Astrocyte of the spinal cord (primary cell): ENCODE measurements at regions not wholly inside any gene's neighbourhood (a gene's known extent, or its start where the extent isn't known, plus 50 kb on each side); places are given as distances from the start of the nearest gene placed in this dataset.

ENCODE experiments used
- DNase-seq: peaks from one replicate; pipeline ENCODE4 v3.0.0; 2011; ENCODE audit warnings: low read depth, low spot score
- H3K4me3 ChIP-seq: 2 replicates; pipeline ENCODE4 v1.5.1; 2011; ENCODE audit warnings: low read depth, mild to moderate bottlenecking, low read length, moderate library complexity
- in situ Hi-C: cut with HindIII; loops from 2 replicates; pipeline ENCODE4 v1.10.0; 2017; ENCODE audit warnings: low sequenced_read_pairs
- TF ChIP-seq, protein P1 (sequence below): IDR thresholded peaks from 2 replicates; pipeline ENCODE4 v1.5.1; 2012; ENCODE audit warnings: low read depth, mild to moderate bottlenecking, low read length, inconsistent platforms

- no peak for DNase-seq
- H3K4me3 ChIP-seq: no peak overlapping the region
- in situ Hi-C loops: no loop called here
- TF ChIP-seq, protein P1, sequence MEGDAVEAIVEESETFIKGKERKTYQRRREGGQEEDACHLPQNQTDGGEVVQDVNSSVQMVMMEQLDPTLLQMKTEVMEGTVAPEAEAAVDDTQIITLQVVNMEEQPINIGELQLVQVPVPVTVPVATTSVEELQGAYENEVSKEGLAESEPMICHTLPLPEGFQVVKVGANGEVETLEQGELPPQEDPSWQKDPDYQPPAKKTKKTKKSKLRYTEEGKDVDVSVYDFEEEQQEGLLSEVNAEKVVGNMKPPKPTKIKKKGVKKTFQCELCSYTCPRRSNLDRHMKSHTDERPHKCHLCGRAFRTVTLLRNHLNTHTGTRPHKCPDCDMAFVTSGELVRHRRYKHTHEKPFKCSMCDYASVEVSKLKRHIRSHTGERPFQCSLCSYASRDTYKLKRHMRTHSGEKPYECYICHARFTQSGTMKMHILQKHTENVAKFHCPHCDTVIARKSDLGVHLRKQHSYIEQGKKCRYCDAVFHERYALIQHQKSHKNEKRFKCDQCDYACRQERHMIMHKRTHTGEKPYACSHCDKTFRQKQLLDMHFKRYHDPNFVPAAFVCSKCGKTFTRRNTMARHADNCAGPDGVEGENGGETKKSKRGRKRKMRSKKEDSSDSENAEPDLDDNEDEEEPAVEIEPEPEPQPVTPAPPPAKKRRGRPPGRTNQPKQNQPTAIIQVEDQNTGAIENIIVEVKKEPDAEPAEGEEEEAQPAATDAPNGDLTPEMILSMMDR: no peak
These were observed 658.3 kb upstream of the PITX2 start for GRCh38 chr4:111281219-111281618.

GRCh38 chr4:111282035-111282434, 659.2 kb upstream of the PITX2 start:
- in situ Hi-C loops: no loop called here
- DNase-seq: no peak
- TF ChIP-seq, protein P1: no peak
- no peak overlapping the region for H3K4me3 ChIP-seq

- in situ Hi-C loops: no loop called here
- DNase-seq: peak; percentile 51
- TF ChIP-seq, protein P1: peak; percentile 84
- H3K4me3 ChIP-seq: no peak overlapping the region
These were observed 660.3 kb upstream of the PITX2 start for GRCh38 chr4:111283066-111283677.

GRCh38 chr4:111296466-111296865, 673.6 kb upstream of the PITX2 start:
- in situ Hi-C loops: no loop called here
- TF ChIP-seq, protein P1: no peak
- no peak for DNase-seq
- H3K4me3 ChIP-seq: no peak overlapping the region

DNA sequence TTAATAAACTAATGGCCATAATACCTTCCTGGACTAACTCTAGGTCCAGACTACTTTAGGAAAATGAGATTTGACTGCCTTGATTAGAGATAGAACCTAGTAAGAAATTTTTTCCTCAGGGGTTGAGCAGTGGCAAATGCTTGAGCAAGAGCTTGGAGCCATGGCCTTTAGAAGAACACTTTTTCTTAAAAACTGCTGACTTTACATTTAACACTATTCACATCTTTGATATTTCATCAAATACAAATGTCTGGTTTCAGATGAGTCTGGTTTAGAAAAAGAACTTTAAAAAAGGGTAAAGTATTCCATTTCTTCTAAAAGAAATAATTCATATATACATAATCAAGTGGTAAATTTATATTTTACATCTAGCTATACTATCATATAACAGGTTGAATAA, 680.9 kb upstream of the PITX2 start:
- H3K4me3 ChIP-seq: no peak overlapping the region
- DNase-seq: no peak
- in situ Hi-C loops: no loop called here
- TF ChIP-seq, protein P1: no peak

GRCh38 chr4:111323496-111323895, 700.6 kb upstream of the PITX2 start:
- DNase-seq: peak; percentile 66
- H3K4me3 ChIP-seq: no peak overlapping the region
- TF ChIP-seq, protein P1: no peak
- in situ Hi-C loops: no loop called here
